GM06990 (cell line): ENCODE measurements at regions not wholly inside any gene's neighbourhood (a gene's known extent, or its start where the extent isn't known, plus 50 kb on each side); places are given as distances from the start of the nearest gene placed in this dataset.

Experiments used
- DNase-seq: peaks from one replicate; pipeline ENCODE4 v3.0.0-alpha.2; 2011; ENCODE audit not compliant: insufficient read length; ENCODE audit errors: extremely low read depth
- H3K27me3 ChIP-seq: replicated peaks from 2 replicates; pipeline ENCODE4 v1.6.0; 2011; ENCODE audit warnings: low read length; ENCODE audit not compliant: control insufficient read depth, insufficient read depth
- H3K36me3 ChIP-seq: 2 replicates; pipeline ENCODE4 v1.5.1; 2011; ENCODE audit warnings: low read length; ENCODE audit not compliant: control insufficient read depth, insufficient read depth
- H3K4me3 ChIP-seq: replicated peaks from 2 replicates; pipeline ENCODE4 v1.5.1; 2011; ENCODE audit warnings: low read depth, mild to moderate bottlenecking, control low read depth, low read length
- CTCF ChIP-seq: IDR thresholded peaks from 2 replicates; pipeline ENCODE4 v1.5.1; 2011; ENCODE audit warnings: low read length, control low read depth, mild to moderate bottlenecking, inconsistent platforms; ENCODE audit not compliant: insufficient read depth, poor library complexity, severe bottlenecking

DNA sequence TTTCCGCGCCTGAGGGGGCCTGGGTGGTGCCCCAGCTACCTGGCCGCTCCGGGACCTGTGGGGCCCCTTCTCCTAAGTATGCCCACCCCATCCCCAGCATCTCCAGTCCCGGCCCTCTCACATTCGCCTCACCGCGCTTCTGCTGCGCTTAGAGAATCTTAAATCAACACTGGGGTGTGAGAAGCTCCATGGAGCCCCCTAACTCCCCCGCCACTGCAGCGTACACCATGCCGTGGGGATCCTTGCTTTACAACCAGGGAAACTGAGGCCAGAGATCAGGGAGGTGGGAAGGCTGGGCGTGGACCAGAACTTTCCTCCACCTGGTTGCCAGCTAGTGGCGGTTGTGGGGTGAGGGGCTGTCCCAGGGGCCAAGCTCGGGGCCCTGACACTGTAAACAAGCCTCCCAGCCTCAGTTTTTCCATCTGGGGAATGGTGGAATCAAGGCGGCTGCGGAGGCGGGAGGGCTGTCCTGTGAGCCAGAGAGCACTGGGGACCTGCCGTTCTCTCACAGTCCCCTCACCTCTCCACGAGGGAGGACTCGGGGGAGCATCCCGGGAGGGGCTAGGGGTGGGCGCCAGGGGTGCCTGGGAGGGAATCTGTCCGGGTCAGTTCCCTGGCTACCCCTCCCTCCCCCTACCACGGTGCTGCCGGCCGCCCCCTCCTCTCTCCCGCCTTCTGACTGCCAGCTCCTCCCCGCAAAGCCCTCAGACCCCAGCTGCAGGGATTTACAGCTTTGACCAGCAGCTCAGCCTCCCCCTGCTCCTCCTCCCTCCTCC lies 161.2 kb downstream of the C9orf50 start:
- no peak for DNase-seq
- Histone ChIP-seq H3K36me3 (no peaks in the 10 kb centered on the region), H3K4me3 (no peak overlapping the region), H3K27me3 (no peaks in the 10 kb centered on the region)
- TF ChIP-seq CTCF = no peak

- TF ChIP-seq CTCF = no peak
- H3K36me3 ChIP-seq = no peaks in the 10 kb centered on the region
- no peak for DNase-seq
- H3K27me3 ChIP-seq = no peaks in the 10 kb centered on the region
- H3K4me3 ChIP-seq = no peak overlapping the region
Observed at GRCh38 chr9:129458663-129459546, 162.0 kb downstream of the C9orf50 start.

DNA sequence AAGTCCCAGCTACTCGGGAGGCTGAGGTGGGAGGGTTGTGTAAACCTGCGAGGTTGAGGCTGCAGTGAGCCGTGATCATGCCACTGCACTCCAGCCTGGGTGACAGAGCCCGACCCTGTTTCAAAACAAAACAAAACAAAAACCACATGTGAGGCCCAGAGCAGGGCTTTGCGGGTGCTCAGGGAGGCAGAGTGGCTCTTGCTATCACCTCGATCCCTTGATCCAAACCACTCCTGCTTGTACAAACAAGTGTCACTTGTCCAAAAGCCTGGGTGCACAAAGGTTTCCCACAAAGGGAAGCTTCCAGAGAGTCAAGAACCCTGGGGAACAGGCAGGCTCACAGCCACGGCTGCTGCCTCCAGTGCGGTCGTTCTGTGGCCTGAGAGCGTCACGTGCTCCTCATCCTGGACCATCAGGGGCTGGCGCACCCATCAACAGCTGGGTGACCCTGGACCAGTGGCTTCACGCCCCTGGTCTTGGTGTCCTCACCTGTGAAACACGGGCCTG lies 162.7 kb downstream of the C9orf50 start:
- no peaks in the 10 kb centered on the region for H3K27me3 ChIP-seq
- peak; percentile 46 for DNase-seq

GRCh38 chr9:129457325-129457779 lies 163.5 kb downstream of the C9orf50 start:
- Histone ChIP-seq H3K27me3 (no peaks in the 10 kb centered on the region), H3K4me3 (no peak overlapping the region), H3K36me3 (no peaks in the 10 kb centered on the region)
- no peak for TF ChIP-seq CTCF
- no peak for DNase-seq

More for the DNA sequence above, 162.7 kb downstream of the C9orf50 start:
- TF ChIP-seq CTCF = no peak
- Histone ChIP-seq H3K36me3 (no peaks in the 10 kb centered on the region), H3K4me3 (no peak overlapping the region)

DNA sequence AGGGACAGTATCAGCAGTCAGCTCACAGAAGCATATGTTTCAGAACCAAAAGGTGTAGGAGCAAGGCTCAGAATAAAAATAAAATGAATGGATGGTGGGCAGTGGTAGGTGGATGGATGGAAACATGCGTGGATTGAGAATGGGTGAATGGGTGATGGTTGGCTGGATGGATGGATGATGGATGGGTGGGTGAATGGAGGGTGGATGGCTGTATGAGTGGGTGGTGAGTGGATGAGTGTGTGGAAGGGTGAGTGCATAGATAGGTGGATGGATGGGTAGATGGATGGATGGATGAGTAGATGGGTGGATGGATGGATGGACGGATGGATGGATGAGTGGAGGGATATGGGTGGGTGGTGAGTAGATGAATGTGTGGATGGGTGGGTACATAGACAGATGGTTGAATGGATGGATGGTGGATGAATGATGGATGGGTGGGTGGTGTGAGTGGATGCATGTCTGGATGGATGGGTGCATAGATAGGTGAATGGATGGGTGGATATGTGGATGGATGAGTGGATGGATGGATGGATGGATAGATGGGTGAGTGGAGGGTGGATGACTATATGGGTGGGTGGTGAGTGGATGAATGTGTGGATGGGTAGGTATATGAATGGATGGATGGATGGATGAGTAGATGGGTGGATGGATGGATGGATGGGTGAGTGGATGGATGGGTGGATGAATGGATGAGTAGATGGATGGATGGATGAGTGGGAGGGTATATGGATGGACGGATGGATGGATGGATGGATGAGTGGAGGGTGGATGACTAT lies 164.2 kb downstream of the C9orf50 start:
- TF ChIP-seq CTCF = no peak
- no peaks in the 10 kb centered on the region for H3K27me3 ChIP-seq

More for the DNA sequence above, 164.2 kb downstream of the C9orf50 start:
- Histone ChIP-seq H3K36me3 (no peaks in the 10 kb centered on the region), H3K4me3 (no peak overlapping the region)
- no peak for DNase-seq
